ENCODE measurements at regions not wholly inside any gene's neighbourhood (a gene's known extent, or its start where the extent isn't known, plus 50 kb on each side); places are given as distances from the start of the nearest gene placed in this dataset.

DNA sequence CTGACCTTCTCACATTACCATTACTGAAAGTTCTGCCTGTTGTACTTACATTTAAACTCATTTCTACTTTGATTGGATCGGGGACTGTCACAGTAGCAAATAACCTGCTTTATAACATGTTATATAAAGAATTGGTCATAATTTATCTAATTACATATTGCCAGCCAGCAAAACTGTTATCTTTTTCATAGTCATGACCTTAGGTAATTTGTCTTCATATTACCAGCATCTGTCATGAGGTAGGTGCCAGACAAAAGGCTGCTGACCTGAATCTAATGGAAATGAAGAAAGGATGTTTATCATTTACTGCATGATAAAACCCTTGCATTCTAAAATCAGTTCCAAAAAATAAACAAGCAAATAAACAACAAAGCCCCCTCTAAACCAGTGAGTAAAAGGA, 89.4 kb upstream of the LRP1B start:
- no peaks in the 10 kb centered on the region for H3K36me3 ChIP-seq (ENCODE audit: control insufficient read depth, insufficient read depth, low read length)
- no peak overlapping the region for H2AFZ ChIP-seq
- H3K4me2 ChIP-seq (ENCODE audit: low read length) = no peak overlapping the region
- no peak overlapping the region for H3K27ac ChIP-seq
- no peaks in the 10 kb centered on the region for H3K79me2 ChIP-seq
- TF ChIP-seq, protein P1, sequence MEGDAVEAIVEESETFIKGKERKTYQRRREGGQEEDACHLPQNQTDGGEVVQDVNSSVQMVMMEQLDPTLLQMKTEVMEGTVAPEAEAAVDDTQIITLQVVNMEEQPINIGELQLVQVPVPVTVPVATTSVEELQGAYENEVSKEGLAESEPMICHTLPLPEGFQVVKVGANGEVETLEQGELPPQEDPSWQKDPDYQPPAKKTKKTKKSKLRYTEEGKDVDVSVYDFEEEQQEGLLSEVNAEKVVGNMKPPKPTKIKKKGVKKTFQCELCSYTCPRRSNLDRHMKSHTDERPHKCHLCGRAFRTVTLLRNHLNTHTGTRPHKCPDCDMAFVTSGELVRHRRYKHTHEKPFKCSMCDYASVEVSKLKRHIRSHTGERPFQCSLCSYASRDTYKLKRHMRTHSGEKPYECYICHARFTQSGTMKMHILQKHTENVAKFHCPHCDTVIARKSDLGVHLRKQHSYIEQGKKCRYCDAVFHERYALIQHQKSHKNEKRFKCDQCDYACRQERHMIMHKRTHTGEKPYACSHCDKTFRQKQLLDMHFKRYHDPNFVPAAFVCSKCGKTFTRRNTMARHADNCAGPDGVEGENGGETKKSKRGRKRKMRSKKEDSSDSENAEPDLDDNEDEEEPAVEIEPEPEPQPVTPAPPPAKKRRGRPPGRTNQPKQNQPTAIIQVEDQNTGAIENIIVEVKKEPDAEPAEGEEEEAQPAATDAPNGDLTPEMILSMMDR (IDR thresholded peaks at IDR 0.05) = no peak
- H3K4me1 ChIP-seq = no peaks in the 10 kb centered on the region
- no peaks in the 10 kb centered on the region for H3K27me3 ChIP-seq (ENCODE audit: control insufficient read depth, insufficient read depth, low read length)
- H3K9ac ChIP-seq = no peak overlapping the region
- no peak overlapping the region for H3K4me3 ChIP-seq (ENCODE audit: low read depth, low read length)
- H3K9me3 ChIP-seq (ENCODE audit: control insufficient read depth, low read length) = no peaks in the 10 kb centered on the region

DNA sequence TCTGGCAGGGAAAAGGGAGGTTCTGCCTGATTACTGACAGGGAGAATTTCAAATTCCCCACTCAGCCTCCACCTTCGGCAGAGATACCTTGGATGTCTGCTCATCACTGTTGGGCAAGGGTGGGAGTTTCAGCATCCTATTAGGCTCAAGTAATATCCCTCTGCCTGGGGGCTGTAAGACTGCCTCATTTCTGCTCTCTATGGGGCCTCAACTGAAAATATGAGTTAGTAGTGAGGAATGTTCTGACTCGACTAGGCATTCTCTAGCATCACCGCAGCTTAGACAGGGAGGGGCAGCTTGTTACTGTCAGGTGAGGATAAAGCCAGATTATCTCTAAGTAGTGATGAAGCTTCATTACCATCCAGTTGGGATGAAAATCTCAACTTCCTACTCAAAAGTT, 87.7 kb upstream of the LRP1B start:
- Histone ChIP-seq H3K9ac (no peak overlapping the region), H3K27ac (no peak overlapping the region), H3K9me3 (ENCODE audit: control insufficient read depth, low read length) (no peaks in the 10 kb centered on the region), H3K79me2 (no peaks in the 10 kb centered on the region), H3K36me3 (ENCODE audit: control insufficient read depth, insufficient read depth, low read length) (no peaks in the 10 kb centered on the region), H3K27me3 (ENCODE audit: control insufficient read depth, insufficient read depth, low read length) (no peaks in the 10 kb centered on the region), H3K4me3 (ENCODE audit: low read depth, low read length) (no peak overlapping the region), H3K4me1 (no peaks in the 10 kb centered on the region), H2AFZ (no peak overlapping the region), H3K4me2 (ENCODE audit: low read length) (no peak overlapping the region)
- TF ChIP-seq, protein P1 (IDR thresholded peaks at IDR 0.05) = no peak

DNA sequence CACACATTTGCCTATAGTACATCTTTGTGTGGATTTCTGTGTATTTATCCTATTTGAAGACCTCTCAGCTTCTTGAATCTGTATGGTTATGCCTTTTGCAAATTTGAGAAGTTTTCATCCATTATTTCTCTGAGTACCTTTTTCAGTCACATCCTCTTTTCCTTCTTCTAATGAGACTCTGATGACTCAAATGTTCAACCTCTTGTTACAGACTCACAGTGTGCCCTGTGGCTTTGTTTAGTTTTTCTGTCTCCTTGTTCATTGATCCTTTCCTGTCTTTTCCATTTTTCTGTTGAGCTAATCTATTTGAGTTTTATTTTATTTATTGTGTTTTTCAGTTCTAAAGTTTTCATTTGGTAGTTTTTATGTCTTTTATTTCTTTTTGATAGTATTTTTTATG, 87.0 kb upstream of the LRP1B start:
- Histone ChIP-seq H3K79me2 (no peaks in the 10 kb centered on the region), H3K4me2 (ENCODE audit: low read length) (no peak overlapping the region), H3K9me3 (ENCODE audit: control insufficient read depth, low read length) (no peaks in the 10 kb centered on the region), H3K9ac (no peak overlapping the region), H3K27me3 (ENCODE audit: control insufficient read depth, insufficient read depth, low read length) (no peaks in the 10 kb centered on the region), H3K4me1 (no peaks in the 10 kb centered on the region), H3K4me3 (ENCODE audit: low read depth, low read length) (no peak overlapping the region), H2AFZ (no peak overlapping the region), H3K27ac (no peak overlapping the region), H3K36me3 (ENCODE audit: control insufficient read depth, insufficient read depth, low read length) (no peaks in the 10 kb centered on the region)
- TF ChIP-seq, protein P1 (IDR thresholded peaks at IDR 0.05) = no peak

DNA sequence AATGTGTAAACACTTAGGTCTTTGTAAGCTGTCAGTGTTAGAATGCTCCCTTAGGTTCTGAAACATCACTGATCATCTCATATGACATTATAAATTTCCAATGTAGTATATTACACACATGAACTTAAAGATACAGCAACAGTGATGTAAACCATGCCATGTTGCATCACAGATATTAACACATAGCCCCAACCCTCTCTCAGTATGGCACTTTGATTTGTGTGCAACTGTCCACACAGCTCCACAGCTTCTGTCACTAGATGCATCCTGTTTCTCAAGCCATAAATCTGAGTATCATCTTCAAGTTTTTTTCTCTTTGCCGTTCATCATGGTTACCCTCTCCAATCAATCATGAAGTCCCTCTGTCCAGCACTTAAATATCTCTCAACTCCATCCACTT, 69.2 kb upstream of the LRP1B start:
- Histone ChIP-seq H3K36me3 (ENCODE audit: control insufficient read depth, insufficient read depth, low read length) (no peaks in the 10 kb centered on the region), H3K79me2 (no peaks in the 10 kb centered on the region), H3K4me1 (no peaks in the 10 kb centered on the region), H3K9me3 (ENCODE audit: control insufficient read depth, low read length) (no peaks in the 10 kb centered on the region), H3K27me3 (ENCODE audit: control insufficient read depth, insufficient read depth, low read length) (no peaks in the 10 kb centered on the region), H3K4me3 (ENCODE audit: low read depth, low read length) (no peak overlapping the region), H3K9ac (no peak overlapping the region), H3K4me2 (ENCODE audit: low read length) (no peak overlapping the region), H2AFZ (no peak overlapping the region), H3K27ac (no peak overlapping the region)
- TF ChIP-seq, protein P1 (IDR thresholded peaks at IDR 0.05) = no peak

DNA sequence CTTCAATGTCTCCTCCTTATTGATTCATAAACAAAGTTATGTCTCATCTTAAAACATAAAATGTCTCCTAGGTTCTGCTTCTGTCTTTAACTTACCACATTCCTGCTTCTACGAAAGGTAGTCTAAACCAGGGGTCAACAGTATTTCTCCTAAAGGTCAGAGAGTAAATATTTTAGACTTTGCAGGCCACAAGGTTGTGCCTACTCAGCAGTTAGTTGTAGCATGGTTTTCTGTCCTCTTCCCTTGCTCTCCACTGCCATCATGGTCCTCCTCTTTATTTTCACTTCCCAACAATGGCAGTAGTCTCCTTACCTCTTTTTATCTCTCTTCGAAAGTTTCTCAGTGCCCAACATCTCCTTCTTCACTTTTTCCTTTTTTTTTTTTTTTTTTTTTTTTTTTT, 68.3 kb upstream of the LRP1B start:
- Histone ChIP-seq H2AFZ (no peak overlapping the region), H3K4me1 (no peaks in the 10 kb centered on the region), H3K27me3 (ENCODE audit: control insufficient read depth, insufficient read depth, low read length) (no peaks in the 10 kb centered on the region), H3K27ac (no peak overlapping the region), H3K9ac (no peak overlapping the region), H3K9me3 (ENCODE audit: control insufficient read depth, low read length) (no peaks in the 10 kb centered on the region), H3K79me2 (no peaks in the 10 kb centered on the region), H3K4me2 (ENCODE audit: low read length) (no peak overlapping the region), H3K36me3 (ENCODE audit: control insufficient read depth, insufficient read depth, low read length) (no peaks in the 10 kb centered on the region), H3K4me3 (ENCODE audit: low read depth, low read length) (no peak overlapping the region)
- TF ChIP-seq, protein P1 (IDR thresholded peaks at IDR 0.05) = no peak
